GM19328 (cell line): ENCODE measurements at regions not wholly inside any gene's neighbourhood (a gene's known extent, or its start where the extent isn't known, plus 50 kb on each side); places are given as distances from the start of the nearest gene placed in this dataset.
"Not testable (repeated sequence)": the region's sequence is repeated elsewhere in the genome, so short reads cannot be mapped to it uniquely, and the experiment has no call there.

ENCODE experiments used
- ATAC-seq: cut with Tn5 transposase; IDR thresholded peaks from one replicate; pipeline ENCODE4 v1.9.1; 2021; ENCODE audit warnings: mild to moderate bottlenecking, moderate library complexity; ENCODE audit not compliant: unreplicated experiment

DNA sequence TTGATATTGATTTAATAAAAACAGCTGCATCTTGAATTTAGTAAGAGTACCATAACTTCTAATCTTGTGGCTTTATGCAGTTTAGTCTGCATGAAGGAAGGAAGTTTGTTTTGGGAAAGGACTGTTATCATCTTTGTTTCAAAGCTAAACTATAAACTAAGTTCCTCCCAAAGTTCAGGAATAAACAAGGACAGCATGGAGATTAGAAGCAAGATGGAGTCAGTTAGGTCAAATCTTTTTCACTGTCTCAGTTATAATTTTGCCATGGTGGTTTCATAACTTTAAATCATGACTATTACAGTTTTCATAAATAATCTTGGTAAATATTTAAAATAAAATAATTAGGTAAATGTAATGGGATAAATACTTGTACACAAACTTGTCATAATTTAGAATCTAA lies 189.9 kb upstream of the ETV3 start:
- not testable (repeated sequence) for ATAC-seq

DNA sequence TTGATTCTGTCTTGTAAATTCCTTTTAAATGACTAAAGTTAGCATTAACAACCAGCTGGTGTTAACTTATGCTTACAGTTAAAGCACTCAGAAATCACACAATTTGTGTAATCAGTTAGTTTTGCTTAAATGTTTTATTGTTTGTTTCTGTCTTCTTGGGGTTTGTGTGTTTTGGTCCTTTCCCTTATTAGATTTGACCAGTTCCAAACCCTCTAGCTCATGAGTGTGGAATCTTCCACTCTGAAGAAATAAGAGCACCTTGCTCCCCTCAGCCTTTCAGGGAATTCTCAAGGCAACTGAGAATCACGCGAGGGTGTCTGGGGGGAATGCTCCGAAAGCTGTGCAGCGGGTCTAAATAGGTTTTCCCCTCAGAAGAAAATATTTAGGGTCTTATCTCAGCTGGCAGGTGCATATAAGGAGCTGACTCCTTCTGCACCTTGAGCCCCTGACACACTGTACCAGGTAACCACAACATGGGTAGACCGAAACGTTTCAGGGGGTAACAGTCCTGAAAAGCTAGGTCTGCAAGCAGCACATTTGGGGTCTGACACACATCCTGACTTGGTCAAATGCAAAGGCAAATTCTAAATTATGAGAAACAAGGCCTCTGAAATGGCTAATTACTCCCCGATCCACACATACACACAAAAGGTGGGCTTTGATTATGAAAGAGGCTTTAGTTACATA lies 188.1 kb upstream of the ETV3 start:
- no peak for ATAC-seq

DNA sequence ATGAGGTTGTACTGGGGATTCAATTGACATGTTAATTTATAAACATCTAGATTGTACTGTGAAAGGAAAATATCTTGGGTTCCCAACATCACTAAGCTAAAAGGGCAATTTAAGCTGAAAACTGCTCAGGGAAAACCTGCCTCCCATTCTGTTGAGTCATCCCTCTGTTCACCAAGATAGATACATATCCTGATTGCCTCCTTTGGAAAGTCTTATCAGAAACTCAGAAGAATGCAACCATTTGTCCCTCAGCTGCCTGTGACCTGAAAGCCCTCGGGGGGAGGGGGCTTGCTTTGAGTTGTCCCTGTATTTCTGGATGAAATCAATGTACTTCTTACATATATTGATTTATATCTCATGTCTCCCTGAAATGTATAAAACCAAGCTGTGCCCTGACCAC lies 187.0 kb upstream of the ETV3 start:
- no peak for ATAC-seq

DNA sequence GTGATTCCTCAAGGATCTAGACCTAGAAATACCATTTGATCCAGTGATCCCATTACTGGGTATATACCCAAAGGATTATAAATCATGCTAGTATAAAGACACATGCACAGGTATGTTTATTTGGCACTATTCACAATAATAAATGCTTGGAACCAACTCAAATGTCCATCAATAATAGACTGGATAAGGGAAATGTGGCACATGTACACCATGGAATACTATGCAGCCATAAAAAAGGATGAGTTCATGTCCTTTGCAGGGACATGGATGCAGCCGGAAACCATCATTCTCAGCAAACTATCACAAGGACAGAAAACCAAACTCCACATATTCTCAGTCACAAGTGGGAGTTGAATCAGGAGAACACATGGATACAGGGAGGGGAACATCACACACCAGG lies 183.8 kb upstream of the ETV3 start:
- ATAC-seq = not testable (repeated sequence)

DNA sequence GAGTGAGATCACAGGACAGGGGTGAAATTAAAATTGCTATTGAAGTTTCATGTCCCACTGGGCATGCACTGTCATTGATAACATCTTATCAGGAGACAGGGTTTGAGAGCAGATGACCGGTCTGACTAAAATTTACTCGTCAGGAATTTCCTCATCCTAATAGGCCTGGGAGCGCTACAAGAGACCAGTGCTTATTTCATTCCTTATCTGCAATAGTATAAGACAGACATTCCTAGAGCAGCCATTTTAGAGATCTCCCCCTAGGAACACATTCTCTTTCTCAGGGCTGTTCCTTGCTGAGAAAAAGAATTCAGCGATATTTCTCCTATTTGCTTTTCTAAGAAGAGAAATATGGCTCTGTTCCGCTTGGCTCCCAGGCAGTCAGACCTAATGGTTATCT lies 181.4 kb upstream of the ETV3 start:
- no peak for ATAC-seq

DNA sequence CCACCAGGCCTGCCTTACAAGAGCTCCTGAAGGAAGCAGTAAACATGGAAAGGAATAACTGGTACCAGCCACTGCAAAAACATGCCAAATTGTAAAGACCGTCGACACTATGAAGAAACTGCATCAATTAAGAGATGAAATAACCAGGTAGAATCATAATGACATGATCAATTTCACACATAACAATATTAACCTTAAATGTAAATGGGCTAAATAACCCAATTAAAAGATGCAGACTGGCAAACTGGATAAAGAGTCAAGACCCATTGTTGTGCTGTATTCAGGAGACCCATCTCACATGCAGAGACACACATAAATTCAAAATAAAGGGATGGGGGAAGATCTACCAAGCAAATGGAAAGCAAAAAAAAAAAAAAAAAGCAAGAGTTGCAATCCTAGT lies 179.0 kb upstream of the ETV3 start:
- not testable (repeated sequence) for ATAC-seq

DNA sequence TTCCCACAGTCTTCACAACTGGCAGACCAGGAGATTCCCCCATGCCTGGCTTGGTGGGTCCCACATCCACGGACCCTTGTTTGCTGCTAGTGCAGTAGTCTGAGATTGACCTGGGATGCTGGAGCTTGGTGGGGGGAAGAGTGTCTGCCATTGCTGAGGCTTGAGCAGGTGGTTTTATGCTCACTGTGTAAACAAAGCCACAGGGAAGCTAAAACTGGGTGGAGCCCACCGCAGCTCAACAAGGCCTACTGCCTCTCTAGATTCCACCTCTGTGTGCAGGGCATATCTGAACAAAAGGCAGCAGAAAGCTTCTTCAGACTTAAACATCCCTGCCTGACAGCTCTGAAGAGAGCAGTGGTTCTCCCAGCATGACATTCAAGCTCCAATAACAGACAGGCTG lies 177.3 kb upstream of the ETV3 start:
- ATAC-seq = no peak

DNA sequence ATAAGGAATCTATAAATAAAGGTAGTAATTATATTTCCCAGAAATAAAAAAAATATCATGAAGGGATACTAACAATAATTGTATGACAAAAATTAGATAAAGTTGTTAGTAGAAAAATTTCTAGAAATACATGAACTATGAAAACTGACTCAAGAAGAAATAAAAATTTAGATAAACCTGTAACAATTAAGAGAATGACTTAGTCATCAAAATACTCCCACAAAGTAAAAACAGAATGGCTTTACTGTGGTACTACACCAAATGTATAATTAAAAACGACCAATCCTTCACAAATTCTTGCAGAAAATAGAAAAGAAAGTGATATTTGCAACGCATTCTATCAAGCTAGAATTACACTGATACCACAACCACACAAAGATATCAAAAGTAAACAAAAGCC lies 176.2 kb upstream of the ETV3 start:
- ATAC-seq = no peak

DNA sequence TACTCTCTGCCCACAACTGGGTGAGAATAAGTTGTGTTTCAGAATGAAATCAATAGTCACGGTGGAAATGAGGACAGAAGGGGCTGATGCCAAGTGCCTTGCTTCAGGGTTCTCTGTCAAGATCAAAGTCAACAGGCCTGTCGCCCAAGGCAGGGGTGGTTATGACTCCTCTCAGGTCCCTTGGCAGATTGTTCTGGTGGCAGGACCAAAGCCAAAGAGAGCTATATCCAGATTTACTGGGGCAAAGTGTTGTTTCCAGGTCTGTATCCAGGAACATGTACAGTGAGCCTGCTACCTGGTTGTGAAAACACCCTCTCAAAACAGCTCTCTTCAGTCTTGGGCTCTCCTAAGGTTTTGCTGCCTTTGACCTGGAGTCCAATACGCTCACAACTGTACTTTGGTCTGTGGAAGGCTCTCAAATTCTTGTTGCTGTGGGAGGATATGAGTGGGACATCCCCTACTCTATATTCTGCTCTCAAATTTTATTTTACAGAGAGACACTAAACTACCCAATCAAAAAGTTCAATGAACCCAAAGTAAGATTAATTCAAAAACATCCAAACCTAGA lies 175.1 kb upstream of the ETV3 start:
- no peak for ATAC-seq

DNA sequence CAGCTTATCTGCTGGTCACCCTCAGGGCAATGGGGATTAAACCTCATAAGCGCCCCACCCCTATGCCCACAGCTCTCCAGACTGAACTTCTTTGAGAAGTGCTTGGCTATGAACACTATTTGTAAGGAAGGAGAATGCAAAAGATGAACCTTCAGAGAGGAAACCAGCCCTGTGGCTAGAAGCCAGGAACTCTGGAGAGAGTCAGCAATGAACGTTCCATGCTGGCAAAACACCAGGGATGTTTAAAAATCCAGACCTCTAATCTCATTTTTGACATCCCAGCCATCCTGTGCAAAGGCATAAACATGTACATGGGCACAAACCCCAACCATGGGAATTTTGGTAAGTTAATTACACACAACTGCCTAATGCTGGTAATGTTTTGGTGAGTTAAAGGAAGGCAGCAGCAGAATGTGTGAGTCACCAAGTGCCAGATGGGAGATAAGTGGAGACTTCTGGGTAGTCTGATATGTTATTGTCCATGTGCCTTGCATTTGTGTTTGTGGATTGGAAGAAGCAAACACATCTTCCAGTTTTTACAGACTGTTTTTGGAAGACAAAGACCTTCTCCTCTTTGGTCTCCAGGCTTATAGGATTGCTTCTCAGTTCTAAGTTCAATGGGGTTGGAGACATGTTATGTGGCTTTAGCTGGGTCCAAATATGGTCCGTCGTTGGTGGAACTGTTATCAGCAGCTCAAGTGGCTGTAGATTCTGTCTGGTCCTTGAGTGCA lies 174.1 kb upstream of the ETV3 start:
- no peak for ATAC-seq

DNA sequence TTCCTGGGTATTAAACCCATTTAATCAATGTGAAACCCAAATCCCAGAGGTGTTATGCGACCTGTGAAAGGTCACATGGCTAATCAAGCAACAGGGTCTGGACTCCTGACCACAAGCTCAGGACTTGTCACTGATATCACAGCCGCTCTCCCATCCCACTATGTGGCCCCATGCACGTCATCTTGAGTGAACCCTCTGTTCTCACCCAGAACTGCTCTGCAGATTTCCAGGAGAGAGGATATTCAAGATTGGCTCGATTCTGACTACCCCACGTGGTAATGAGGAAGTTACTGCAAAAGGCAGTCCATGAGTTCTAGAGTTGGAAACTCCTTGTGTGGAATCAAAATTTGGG lies 173.5 kb upstream of the ETV3 start:
- ATAC-seq = no peak

DNA sequence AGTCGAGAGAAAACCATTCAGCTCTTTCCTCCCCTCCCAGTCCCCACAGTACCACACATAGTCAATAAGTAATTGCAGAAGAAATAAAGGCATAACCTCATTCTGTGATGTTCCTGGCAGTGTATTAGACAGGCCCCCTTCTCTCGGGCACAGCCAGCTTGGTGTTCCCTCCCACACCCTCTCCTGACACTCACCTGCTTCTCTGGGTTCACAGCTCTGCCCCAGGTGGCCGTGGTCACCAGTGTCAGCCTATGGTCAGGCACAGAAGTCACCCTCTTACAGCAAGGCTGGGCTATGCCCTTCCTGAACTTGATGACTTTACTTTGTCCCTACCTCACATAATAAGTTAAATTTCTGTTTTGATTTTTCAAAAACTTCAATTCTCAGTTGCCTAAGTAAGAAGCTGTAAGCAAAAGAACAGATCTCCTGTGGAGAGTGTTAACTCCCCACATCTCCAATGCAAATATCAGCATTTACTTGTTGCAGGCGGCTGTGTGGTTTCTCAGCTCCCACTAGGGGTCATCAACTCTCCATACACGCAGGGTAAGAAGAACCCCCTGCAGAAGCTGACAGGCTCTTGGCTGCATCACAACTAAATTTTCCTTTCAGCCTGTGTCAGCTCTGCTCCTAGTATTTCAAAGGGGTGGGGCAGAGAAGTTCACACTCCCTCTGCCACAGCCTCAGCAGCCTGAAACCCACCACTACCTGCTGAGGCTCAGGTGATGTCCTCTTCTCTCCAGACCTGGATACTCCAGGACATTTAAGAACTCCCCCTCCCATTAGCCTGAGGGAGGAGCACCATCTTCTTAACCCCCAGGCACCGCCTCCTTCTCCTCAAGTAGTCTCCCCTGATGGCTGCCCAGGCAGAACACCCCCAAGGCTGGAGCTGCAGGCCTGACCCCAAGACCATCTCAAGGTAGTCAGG lies 172.9 kb upstream of the ETV3 start:
- not testable (repeated sequence) for ATAC-seq

DNA sequence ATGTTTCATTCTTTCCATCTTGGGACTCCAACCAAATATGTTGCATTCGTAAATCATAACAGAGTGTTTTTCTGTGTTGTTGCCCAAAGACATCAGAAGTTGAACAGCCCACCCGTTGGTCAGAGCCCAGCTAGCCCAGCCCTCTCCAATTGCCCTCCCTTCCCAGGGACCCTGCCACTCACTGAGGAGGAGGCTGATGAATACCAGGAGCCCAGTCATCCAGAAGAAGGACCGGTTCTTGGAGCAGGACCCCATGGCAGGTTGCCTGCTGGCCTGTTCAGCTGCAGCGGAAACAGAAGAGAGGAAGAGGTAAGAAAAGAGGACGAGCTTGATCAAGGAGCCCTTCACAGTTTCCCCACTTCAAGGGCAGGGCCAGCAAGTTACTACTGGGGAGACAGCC lies 172.2 kb upstream of the ETV3 start:
- no peak for ATAC-seq

DNA sequence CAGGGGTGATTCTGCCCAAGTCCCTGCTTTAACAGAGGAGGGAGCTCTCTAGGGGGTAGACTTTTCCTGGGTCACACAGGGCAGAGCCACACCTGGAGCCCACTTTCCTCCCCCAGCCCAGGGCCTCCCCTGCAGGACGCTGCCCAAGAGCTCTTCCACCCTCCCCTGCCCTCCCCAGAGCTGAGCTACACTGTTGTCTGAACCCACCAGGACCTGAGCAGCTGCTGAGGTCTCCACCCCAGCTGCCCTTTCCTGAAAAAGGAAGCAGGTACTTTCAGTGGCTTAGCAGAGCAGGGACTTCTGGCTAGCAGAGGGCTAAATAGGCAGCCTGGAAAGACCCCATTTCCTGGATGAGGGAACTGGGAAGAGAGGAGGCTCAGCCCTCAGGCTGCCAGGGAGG lies 169.3 kb upstream of the ETV3 start:
- no peak for ATAC-seq

DNA sequence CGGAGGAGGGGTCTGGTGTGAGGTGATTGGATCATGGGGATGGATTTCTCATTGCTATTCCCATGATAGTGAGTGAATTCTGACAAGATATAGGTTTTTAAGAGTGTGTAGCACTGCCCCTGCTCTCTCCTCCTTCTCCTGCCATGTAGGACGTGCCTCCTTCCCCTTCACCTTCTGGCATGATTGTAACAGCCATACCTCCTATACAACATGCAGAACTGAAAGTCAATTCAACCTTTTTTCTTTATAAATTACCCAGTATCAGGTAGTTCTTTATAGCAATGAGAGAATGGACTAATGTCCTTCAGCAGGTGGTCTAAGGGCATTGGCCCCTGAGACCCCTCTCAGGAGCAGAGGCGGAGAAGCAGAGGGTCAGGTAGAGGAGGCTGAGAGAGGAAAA lies 168.7 kb upstream of the ETV3 start:
- no peak for ATAC-seq

DNA sequence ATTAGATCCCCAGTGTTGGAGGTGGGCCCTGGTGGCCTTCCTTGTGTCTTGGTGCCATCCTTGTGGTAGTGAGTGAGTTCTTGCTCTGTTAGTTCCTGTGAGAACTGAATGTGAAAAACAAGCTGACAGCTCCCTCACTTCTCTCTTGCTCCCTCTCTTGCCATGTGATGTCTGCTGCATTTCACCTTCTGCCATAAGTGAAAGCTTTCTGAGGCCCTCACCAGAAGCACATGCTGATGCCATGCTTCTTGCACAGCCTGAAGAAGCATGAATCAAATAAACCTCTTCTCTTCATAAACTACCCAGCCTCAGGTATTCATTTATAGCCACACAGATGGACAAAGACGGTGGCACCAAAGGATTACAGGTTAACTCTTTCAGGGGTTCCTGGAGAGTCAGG lies 166.1 kb upstream of the ETV3 start:
- no peak for ATAC-seq

DNA sequence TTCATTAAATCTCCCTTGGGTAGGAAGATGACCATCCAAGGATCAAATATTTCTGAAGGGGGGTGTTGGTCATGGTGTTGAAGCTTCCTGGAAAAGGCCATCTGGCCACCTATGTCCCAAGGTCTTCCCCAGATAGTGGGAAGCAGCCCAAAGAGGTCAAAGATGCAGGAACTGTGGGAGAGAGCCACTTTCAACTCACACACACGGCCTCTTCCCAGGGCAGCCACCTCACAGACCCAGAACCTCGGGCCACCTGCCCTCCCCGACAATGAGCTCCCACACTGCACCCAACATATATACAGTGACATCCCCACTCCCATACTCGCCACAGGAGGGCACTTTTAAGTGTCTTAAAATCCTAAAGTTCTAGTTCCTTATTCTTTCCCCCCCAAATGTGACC lies 164.5 kb upstream of the ETV3 start:
- ATAC-seq = no peak

DNA sequence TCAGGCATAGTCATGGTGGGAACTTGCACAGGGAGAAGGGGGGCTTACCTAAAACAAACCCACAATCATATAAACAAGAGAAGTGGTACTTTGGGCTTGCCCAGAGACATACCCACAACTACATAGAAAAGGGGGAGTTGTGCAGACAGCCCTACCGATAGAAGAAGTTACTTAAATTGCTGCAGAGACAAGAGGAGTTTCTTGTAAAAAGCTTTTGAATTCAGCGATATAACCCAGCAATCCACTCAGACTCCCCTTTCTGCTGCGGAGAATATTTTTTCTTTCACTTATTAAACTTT lies 164.0 kb upstream of the ETV3 start:
- no peak for ATAC-seq

DNA sequence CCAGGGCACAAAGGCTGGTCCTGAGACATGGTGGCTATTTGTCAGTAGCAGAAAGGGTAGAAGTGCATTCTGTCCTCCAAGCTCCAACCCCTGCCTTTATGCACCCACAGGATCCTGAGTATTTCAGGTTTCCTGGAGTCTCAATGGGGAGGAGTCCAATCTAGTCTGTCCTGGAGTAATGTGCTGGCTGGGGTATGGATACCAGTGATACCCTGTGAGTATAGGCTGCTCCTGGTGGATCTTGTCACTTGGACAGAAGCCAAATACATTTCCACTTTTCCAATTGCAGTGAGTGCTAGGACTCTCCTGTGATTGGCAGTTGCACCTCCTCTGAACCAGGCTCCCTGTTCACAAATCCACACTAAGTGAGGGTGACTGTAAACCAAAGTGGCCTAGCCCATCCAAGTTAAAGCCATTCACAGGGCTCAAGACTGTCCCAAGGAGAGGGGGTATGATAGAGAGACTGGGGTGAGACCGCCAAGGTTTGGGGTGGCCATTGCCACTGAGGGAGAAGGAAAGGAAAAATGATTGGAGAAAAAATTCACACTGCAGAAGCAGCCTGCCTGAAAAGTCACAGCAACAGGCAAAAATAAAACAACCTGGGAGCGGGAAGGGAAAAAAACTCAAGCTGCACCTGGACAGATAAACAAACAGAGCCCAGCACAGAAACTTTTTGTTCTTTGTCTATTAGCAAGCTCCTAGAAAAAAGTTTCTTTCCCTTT lies 163.4 kb upstream of the ETV3 start:
- no peak for ATAC-seq

DNA sequence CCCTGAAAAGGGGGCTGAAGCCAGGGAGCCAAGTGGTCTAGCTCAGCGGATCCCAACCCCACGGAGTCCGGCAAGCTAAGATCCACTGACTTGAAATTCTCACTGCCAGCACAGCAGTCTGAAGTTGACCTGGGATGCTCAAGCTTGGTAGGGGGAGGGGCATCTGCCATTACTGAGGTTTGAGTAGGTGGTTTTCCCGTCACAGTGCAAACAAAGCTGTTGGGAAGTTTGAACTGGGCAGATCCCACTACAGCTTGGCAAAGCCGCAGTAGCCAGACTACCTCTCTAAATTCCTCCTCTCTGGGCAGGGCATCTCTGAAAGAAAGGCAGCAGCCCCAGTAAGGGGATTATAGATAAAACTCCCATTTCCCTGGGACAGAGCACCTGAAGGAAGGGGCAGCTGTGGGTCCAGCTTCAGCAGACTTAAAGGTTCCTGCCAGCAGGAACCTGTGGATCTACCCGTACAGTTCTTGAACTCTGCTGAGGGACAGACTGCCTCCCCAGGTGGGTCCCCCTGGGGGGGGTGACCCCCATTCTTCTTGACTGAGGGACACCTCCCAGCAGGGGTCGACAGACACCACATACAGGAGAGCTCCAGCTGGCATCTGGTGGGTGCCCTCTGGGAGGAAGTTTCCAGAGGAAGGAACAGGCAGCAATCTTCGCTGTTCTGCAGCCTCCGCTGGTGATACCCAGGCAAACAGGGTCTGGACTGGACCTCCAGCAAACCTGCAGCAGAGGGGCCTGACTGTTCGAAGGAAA lies 156.4 kb upstream of the ETV3 start:
- ATAC-seq = not testable (repeated sequence)
